ENCODE measurements at regions not wholly inside any gene's neighbourhood (a gene's known extent, or its start where the extent isn't known, plus 50 kb on each side); places are given as distances from the start of the nearest gene placed in this dataset.
A peak's percentile ranks its signal among the peaks of the same experiment; 100 is the strongest.
"Not testable (repeated sequence)": the region's sequence is repeated elsewhere in the genome, so short reads cannot be mapped to it uniquely, and the experiment has no call there.

GRCh38 chr9:90511711-90512110, 130.9 kb downstream of the DIRAS2 start:
- no peak for DNase-seq

GRCh38 chr9:90514877-90515276, 127.7 kb downstream of the DIRAS2 start:
- DNase-seq: no peak

GRCh38 chr9:90515510-90515909, 127.1 kb downstream of the DIRAS2 start:
- no peak for DNase-seq

GRCh38 chr9:90517103-90517502, 125.5 kb downstream of the DIRAS2 start:
- no peak for DNase-seq

GRCh38 chr9:90521811-90522570, 120.6 kb downstream of the DIRAS2 start:
- DNase-seq: no peak

- peak; percentile 58 for DNase-seq
Measured at GRCh38 chr9:90523958-90524357, 118.7 kb downstream of the DIRAS2 start.

GRCh38 chr9:90526386-90526785, 116.2 kb downstream of the DIRAS2 start:
- DNase-seq: no peak

GRCh38 chr9:90536094-90536493, 106.5 kb downstream of the DIRAS2 start:
- DNase-seq: not testable (repeated sequence)

GRCh38 chr9:90538566-90538965, 104.1 kb downstream of the DIRAS2 start:
- DNase-seq: no peak

- DNase-seq: no peak
Measured at GRCh38 chr9:90539286-90539685, 103.3 kb downstream of the DIRAS2 start.

- DNase-seq: no peak
Measured at GRCh38 chr9:90540734-90541133, 101.9 kb downstream of the DIRAS2 start.

- no peak for DNase-seq
Measured at GRCh38 chr9:90544488-90544887, 98.1 kb downstream of the DIRAS2 start.

GRCh38 chr9:90546200-90546599, 96.4 kb downstream of the DIRAS2 start:
- DNase-seq: peak; percentile 30

GRCh38 chr9:90547896-90548295, 94.7 kb downstream of the DIRAS2 start:
- DNase-seq: peak; percentile 46

GRCh38 chr9:90552317-90552716, 90.3 kb downstream of the DIRAS2 start:
- DNase-seq: no peak

GRCh38 chr9:90555351-90556057, 87.1 kb downstream of the DIRAS2 start:
- no peak for DNase-seq

- DNase-seq: no peak
Measured at GRCh38 chr9:90556897-90557675, 85.5 kb downstream of the DIRAS2 start.

- DNase-seq: peak; percentile 25
Measured at GRCh38 chr9:90559075-90560073, 83.2 kb downstream of the DIRAS2 start.

Data from NCI-H82 (cell line).